Prostate gland (tissue), 2 donors: ENCODE measurements at regions not wholly inside any gene's neighbourhood (a gene's known extent, or its start where the extent isn't known, plus 50 kb on each side); places are given as distances from the start of the nearest gene placed in this dataset.

Experiments
- CTCF ChIP-seq, 4 experiments: fragments of 200-600 bp in 2 of 4; fragments of 450-650 bp in 2 of 4; sonication (generic) in 2 of 4; IDR thresholded peaks; 1 replicate in 3 of 4; 2 replicates in 1 of 4; pipeline ENCODE4 v1.5.1; 2016 to 2019; ENCODE audit warnings: antibody characterized with exemption in 4 of 4, mild to moderate bottlenecking in 2 of 4, moderate library complexity in 2 of 4
- POLR2A ChIP-seq: fragments of 450-650 bp; IDR thresholded peaks from one replicate; pipeline ENCODE4 v1.6.1; 2016; ENCODE audit warnings: antibody characterized with exemption, mild to moderate bottlenecking
- POLR2AphosphoS5 ChIP-seq: sonication (generic); formaldehyde crosslinking; IDR thresholded peaks from one replicate; pipeline ENCODE4 v1.6.1; 2017; ENCODE audit warnings: antibody characterized with exemption

DNA sequence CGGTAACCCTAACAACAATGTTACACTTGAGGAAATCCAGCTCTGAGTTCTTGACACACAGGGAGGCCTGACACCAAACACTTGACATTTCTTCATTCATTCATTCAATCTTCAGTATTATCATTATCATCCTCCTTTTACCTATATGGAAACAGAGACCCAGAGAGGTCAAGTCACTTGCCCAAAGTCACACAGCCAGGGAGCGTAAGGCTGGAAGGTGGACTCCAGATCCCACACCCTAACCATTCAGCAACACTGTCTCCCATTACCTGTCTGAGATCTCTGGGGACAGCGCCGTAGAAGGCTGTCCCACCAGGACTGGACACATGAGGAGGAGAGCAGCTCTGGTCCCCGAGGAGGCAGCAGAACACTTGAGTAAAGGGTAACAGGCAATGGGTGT is 101.4 kb downstream of the SYF2 start:
- TF ChIP-seq POLR2A, result no peak
- no peak for TF ChIP-seq CTCF (IDR thresholded peaks at IDR 0.05)
- TF ChIP-seq POLR2AphosphoS5, result no peak
